GM13976 (cell line): ENCODE measurements at regions not wholly inside any gene's neighbourhood (a gene's known extent, or its start where the extent isn't known, plus 50 kb on each side); places are given as distances from the start of the nearest gene placed in this dataset.

Experiments used
- DNase-seq: peaks from one replicate; pipeline ENCODE4 v3.0.0; 2012; ENCODE audit warnings: low spot score
- in situ Hi-C: fragments of 300-500 bp; cut with MboI; formaldehyde crosslinking; loops from one replicate; pipeline ENCODE4 v1.12.0; 2022; ENCODE audit warnings: low sequenced_read_pairs, mixed read lengths, inconsistent platforms; ENCODE audit not compliant: unreplicated experiment
- TF ChIP-seq, protein P1 (sequence below): IDR thresholded peaks from 2 replicates; pipeline ENCODE4 v1.5.1; 2012; ENCODE audit warnings: borderline replicate concordance, mild to moderate bottlenecking; ENCODE audit not compliant: insufficient read depth; ENCODE audit errors: extremely low read depth, missing control alignments, control extremely low read depth

DNA sequence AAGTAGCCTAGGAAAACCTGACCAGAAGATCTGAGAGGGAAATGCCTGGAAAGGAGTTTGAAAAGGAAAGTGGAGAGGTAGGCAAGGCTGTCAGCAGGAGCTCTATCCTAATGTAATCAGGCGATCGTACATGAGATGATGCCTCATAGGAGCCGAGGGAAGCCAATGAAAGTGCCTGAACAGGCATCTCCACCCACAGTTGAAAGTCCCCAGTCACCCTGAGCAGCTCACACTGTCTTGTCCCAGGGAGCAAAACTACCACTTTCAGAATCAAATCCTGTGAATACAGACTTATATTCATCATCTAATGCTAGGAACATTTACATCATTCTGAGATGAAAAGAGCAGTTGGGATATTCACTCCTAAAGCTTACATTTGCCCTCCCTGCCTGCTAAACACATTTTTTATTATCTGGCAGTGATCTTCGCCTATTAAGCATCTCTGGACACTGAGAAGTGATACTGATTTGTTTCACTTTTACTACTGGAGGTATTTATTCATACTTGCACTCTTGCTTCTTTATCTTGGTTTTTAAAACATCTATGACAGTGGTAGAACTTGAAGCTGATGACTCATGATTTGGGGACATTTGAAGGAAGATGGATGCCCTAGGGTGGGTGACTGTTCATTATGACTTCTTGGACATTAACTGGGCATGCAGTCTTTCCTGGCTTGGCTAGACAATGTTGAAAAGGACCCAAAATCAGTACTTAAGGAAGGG is 221.6 kb downstream of the SEC16B start:
- no peak for DNase-seq
- TF ChIP-seq, protein P1, sequence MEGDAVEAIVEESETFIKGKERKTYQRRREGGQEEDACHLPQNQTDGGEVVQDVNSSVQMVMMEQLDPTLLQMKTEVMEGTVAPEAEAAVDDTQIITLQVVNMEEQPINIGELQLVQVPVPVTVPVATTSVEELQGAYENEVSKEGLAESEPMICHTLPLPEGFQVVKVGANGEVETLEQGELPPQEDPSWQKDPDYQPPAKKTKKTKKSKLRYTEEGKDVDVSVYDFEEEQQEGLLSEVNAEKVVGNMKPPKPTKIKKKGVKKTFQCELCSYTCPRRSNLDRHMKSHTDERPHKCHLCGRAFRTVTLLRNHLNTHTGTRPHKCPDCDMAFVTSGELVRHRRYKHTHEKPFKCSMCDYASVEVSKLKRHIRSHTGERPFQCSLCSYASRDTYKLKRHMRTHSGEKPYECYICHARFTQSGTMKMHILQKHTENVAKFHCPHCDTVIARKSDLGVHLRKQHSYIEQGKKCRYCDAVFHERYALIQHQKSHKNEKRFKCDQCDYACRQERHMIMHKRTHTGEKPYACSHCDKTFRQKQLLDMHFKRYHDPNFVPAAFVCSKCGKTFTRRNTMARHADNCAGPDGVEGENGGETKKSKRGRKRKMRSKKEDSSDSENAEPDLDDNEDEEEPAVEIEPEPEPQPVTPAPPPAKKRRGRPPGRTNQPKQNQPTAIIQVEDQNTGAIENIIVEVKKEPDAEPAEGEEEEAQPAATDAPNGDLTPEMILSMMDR: no peak
- in situ Hi-C loops: no loop called here

DNA sequence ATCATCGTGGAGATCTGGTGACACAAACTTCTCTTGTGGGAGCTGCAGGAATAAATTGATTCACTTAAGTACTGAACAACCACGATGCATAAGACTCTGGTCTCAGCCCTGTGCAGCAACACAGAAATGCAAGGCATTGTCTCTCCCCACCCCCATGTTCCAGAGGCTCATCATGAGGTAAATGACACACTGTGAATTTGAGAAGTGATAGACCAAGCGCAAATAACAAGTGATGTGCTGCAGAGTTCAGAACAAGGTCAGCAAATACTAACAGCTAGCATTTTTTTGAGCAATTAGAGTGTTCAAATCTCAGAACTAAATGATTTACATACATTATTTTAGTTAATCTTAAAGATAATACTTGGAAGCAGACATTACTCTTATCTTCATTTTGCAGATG is 223.7 kb downstream of the SEC16B start:
- TF ChIP-seq, protein P1: no peak
- in situ Hi-C loops: no loop called here
- DNase-seq: no peak

DNA sequence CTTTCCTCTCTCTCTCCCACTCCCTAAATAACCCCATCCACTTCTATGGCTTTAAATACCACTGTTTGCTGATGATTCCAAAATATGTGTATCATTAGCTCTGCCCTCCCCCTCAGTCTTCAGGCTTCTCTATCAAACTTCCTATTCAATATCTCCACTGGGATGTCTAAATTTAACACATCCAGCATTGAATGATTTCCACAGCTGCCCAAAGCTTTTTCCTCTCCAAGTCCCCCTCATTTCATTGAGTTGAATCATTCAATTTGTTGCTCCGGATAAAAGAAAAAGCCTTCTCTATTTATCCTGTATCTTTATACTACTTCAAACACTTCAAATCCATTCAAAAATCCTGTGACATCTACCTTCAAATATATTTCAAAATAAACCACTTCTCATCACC is 225.0 kb downstream of the SEC16B start:
- in situ Hi-C loops: no loop called here
- DNase-seq: no peak
- TF ChIP-seq, protein P1: no peak

DNA sequence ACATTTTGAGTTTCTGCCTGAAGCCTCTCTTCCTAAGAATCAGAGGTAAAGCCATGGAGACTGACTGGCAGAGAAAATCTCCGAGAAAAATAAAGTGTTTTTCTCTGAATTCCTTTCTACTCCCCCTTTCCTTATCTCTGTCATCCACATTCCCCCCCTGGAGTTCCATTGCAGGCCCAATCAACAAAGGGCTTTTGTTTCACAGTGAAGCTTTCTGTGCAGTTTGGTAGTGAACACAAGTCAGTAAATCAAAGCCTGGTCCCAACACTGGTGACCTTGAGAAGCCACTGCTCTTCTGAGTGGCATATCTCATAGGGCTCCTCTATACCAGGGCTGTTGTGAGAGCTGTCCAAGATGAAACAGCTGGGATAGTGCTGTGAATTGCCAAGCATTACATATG is 228.4 kb downstream of the SEC16B start:
- DNase-seq: no peak
- TF ChIP-seq, protein P1: no peak
- in situ Hi-C loops: no loop called here

DNA sequence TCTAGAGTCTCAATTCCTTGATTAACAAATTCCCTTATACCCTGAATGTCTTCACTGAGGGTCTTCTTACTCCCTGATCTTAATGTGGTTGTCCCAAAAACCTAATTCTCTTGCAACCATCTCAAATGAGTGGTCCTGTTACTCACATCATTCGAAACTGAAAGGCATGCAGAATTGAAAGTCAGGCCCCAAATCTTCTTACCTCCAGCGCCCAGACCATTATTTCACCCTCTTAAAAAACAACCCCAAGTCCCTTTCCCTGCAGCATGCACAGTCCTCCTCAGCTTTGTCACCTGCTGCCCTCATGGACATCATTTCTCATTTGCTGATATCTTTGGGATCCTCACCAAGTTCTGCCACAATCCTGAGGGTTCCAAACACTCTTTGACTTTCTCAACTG is 230.1 kb downstream of the SEC16B start:
- in situ Hi-C loops: no loop called here
- DNase-seq: no peak
- TF ChIP-seq, protein P1: no peak

DNA sequence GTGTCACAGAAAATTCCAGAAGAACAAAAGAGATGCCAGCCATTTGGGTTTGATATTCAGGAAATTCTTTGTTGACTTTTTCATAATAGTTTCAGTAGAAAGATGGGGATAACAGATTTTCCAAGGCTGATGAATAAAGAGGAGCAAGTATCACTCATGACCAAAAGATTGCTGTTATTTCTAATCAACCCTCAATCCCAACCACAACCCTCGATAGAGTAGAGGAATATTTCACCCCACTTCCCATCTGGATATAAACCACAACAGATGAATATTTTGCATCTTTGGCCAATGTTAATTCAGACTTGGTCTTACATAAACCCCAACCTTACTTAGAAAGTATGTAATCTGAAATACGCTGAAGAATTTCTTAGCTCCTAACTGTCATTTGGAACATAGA is 232.4 kb downstream of the SEC16B start:
- in situ Hi-C loops: no loop called here
- no peak for DNase-seq
- TF ChIP-seq, protein P1: no peak
